ENCODE measurements at regions not wholly inside any gene's neighbourhood (a gene's known extent, or its start where the extent isn't known, plus 50 kb on each side); places are given as distances from the start of the nearest gene placed in this dataset.

DNA sequence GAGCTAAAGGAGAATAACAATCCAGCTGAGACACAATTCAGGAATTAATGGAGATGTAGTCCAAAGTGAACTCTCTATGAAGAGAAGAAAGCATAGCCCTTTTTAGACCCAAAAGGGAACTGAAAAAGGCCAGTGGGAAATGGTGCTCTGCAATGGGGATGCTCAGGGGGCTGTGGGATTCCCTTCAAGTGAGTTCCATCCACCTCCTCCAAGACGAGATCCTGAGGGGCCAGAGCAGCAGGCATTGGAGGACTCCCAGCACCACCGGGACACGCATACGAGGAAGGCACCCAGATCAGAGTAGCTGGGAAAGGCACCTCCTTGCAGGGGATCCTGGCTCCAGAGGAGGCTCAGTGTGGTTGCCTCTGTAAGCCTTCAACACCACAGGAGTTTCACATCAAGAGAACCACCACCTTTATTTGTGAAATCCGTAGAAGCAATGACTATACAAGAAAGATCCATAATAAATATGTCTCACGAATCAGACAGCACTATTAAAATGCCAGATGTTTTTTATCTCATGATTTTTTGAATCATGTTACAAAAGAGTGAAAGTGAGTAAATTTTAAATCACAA is 288.2 kb downstream of the MED10 start:
- intact Hi-C loops (cut with DNase I): no loop called here
- no peak overlapping the region for H3K27ac ChIP-seq
- no peaks in the 10 kb centered on the region for H3K27me3 ChIP-seq
- ATAC-seq (no peak), DNase-seq (no peak)
- no peaks in the 10 kb centered on the region for H3K4me1 ChIP-seq
- H3K4me3 ChIP-seq: no peak overlapping the region
- H3K36me3 ChIP-seq: no peaks in the 10 kb centered on the region
- TF ChIP-seq CTCF (IDR thresholded peaks at IDR 0.05) (no peak), POLR2A (IDR thresholded peaks at IDR 0.05) (no peak)
- H3K9me3 ChIP-seq: no peaks in the 10 kb centered on the region
- WGBS, 4 donors: 69 to 77% (median 74%) methylated on average over 6 of the region's 6 CpGs

GRCh38 chr5:6088706-6089105 is 289.6 kb downstream of the MED10 start:
- no peaks in the 10 kb centered on the region for H3K36me3 ChIP-seq
- H3K4me1 ChIP-seq: no peaks in the 10 kb centered on the region
- no peaks in the 10 kb centered on the region for H3K9me3 ChIP-seq
- H3K27me3 ChIP-seq: no peaks in the 10 kb centered on the region
- no peak overlapping the region for H3K27ac ChIP-seq
- TF ChIP-seq CTCF (IDR thresholded peaks at IDR 0.05) (no peak), POLR2A (IDR thresholded peaks at IDR 0.05) (no peak)
- DNase-seq (no peak), ATAC-seq (no peak)
- intact Hi-C loops (cut with DNase I): no loop called here
- whole genome bisulfite sequencing, 4 donors: 78 to 88% (median 82%) methylated on average over 2 of the region's 2 CpGs
- no peak overlapping the region for H3K4me3 ChIP-seq

GRCh38 chr5:6087576-6087975 is 290.8 kb downstream of the MED10 start:
- H3K4me1 ChIP-seq: no peaks in the 10 kb centered on the region
- no peaks in the 10 kb centered on the region for H3K36me3 ChIP-seq
- intact Hi-C loops (cut with DNase I): no loop called here
- no peak overlapping the region for H3K4me3 ChIP-seq
- no peak overlapping the region for H3K27ac ChIP-seq
- no peaks in the 10 kb centered on the region for H3K9me3 ChIP-seq
- DNase-seq (no peak), ATAC-seq (no peak)
- TF ChIP-seq CTCF (IDR thresholded peaks at IDR 0.05) (no peak), POLR2A (IDR thresholded peaks at IDR 0.05) (no peak)
- WGBS, 4 donors: 83 to 92% (median 88%) methylated on average over 12 of the region's 12 CpGs
- no peaks in the 10 kb centered on the region for H3K27me3 ChIP-seq

- H3K27me3 ChIP-seq: no peaks in the 10 kb centered on the region
- DNase-seq (no peak), ATAC-seq (no peak)
- intact Hi-C loops (cut with DNase I): no loop called here
- H3K4me3 ChIP-seq: no peak overlapping the region
- no peaks in the 10 kb centered on the region for H3K4me1 ChIP-seq
- no peaks in the 10 kb centered on the region for H3K36me3 ChIP-seq
- no peak overlapping the region for H3K27ac ChIP-seq
- no peaks in the 10 kb centered on the region for H3K9me3 ChIP-seq
- 87 to 95% (median 91%) methylated on average over 4 of the region's 4 CpGs for WGBS, 4 donors
- TF ChIP-seq POLR2A (IDR thresholded peaks at IDR 0.05) (no peak), CTCF (IDR thresholded peaks at IDR 0.05) (no peak)
Measured at GRCh38 chr5:6086871-6087270, 291.5 kb downstream of the MED10 start.

Measured in heart left ventricle (tissue), 16 donors.